GM23338 (cell line): ENCODE measurements at regions not wholly inside any gene's neighbourhood (a gene's known extent, or its start where the extent isn't known, plus 50 kb on each side); places are given as distances from the start of the nearest gene placed in this dataset.

Source experiments
- ATAC-seq: fragments of 200-7000 bp; cut with Tn5 transposase; 3 replicates; pipeline ENCODE4 v1.9.1; 2020
- DNase-seq: peaks from one replicate; pipeline ENCODE4 v3.0.0-alpha.2; 2015; ENCODE audit warnings: low spot score
- H2AFZ ChIP-seq: fragments of 200-600 bp; sonication (generic); 2 replicates; pipeline ENCODE4 v1.8.0; 2016; ENCODE audit warnings: antibody characterized with exemption, mild to moderate bottlenecking, moderate library complexity
- H3F3A ChIP-seq: fragments of 200-600 bp; sonication (generic); replicated peaks from 2 replicates; pipeline ENCODE4 v1.8.0; 2017; ENCODE audit warnings: antibody characterized with exemption, mixed run types, low read depth
- H3K27ac ChIP-seq: fragments of 200-600 bp; sonication (generic); 2 replicates; pipeline ENCODE4 v1.6.1; 2016; ENCODE audit warnings: low read depth
- H3K27me3 ChIP-seq: fragments of 200-600 bp; sonication (generic); 2 replicates; pipeline ENCODE4 v1.8.0; 2016; ENCODE audit warnings: mild to moderate bottlenecking, mixed run types, moderate library complexity; ENCODE audit not compliant: insufficient read depth
- H3K36me3 ChIP-seq: fragments of 200-600 bp; sonication (generic); 2 replicates; pipeline ENCODE4 v1.8.0; 2016; ENCODE audit warnings: mild to moderate bottlenecking; ENCODE audit not compliant: insufficient read depth
- H3K4me1 ChIP-seq: fragments of 200-600 bp; sonication (generic); 2 replicates; pipeline ENCODE4 v1.8.0; 2016; ENCODE audit warnings: mild to moderate bottlenecking, moderate library complexity; ENCODE audit not compliant: insufficient read depth
- H3K4me2 ChIP-seq: fragments of 200-600 bp; sonication (generic); 2 replicates; pipeline ENCODE4 v1.7.1; 2017; ENCODE audit warnings: mixed run types
- H3K4me3 ChIP-seq: fragments of 200-600 bp; sonication (generic); 2 replicates; pipeline ENCODE4 v1.6.1; 2016; ENCODE audit warnings: mixed run types
- H3K79me2 ChIP-seq: fragments of 200-600 bp; sonication (generic); replicated peaks from 2 replicates; pipeline ENCODE4 v1.8.0; 2017; ENCODE audit warnings: mild to moderate bottlenecking; ENCODE audit not compliant: insufficient read depth
- H3K9me2 ChIP-seq: fragments of 200-600 bp; sonication (generic); 2 replicates; pipeline ENCODE4 v1.8.0; 2017; ENCODE audit not compliant: insufficient read depth
- H4K20me1 ChIP-seq: fragments of 200-600 bp; sonication (generic); replicated peaks from 2 replicates; pipeline ENCODE4 v1.8.0; 2017; ENCODE audit warnings: mild to moderate bottlenecking; ENCODE audit not compliant: insufficient read depth
- H3K27ac Mint-ChIP-seq: 2 replicates; pipeline ENCODE4 v1.8.0; 2020; ENCODE audit warnings: inconsistent platforms, mild to moderate bottlenecking, moderate library complexity, mixed read lengths
- H3K27me3 Mint-ChIP-seq: 3 replicates; pipeline ENCODE4 v1.8.0; 2022; ENCODE audit warnings: low read depth, mild to moderate bottlenecking, moderate library complexity, mixed read lengths, inconsistent platforms; ENCODE audit not compliant: insufficient read depth, poor library complexity
- H3K36me3 Mint-ChIP-seq: 3 replicates; pipeline ENCODE4 v1.8.0; 2021; ENCODE audit warnings: low read depth, mild to moderate bottlenecking, inconsistent platforms, moderate library complexity, mixed read lengths
- H3K4me1 Mint-ChIP-seq: 3 replicates; pipeline ENCODE4 v1.8.0; 2020; ENCODE audit warnings: mild to moderate bottlenecking, inconsistent platforms, mixed read lengths
- H3K4me3 Mint-ChIP-seq: 3 replicates; pipeline ENCODE4 v1.8.0; 2021; ENCODE audit warnings: moderate library complexity, mild to moderate bottlenecking, inconsistent platforms, mixed read lengths
- H3K9me3 Mint-ChIP-seq: 3 replicates; pipeline ENCODE4 v1.8.0; 2020; ENCODE audit warnings: moderate library complexity, mild to moderate bottlenecking, inconsistent platforms, mixed read lengths
- CREB1 ChIP-seq: fragments of 250-450 bp; sonication (Bioruptor Pico); IDR thresholded peaks from 2 replicates; pipeline ENCODE4 v1.5.0; 2020; ENCODE audit warnings: low read depth, mild to moderate bottlenecking, moderate library complexity
- CTCF ChIP-seq, 2 experiments: fragments of 200-600 bp in 1 of 2; sonication (generic) in 1 of 2; conservative IDR thresholded peaks; 2 replicates each; pipeline versions ENCODE4 v1.5.1 to v1.6.1; 2016 to 2017; ENCODE audit warnings: antibody characterized with exemption in 2 of 2, low read depth in 2 of 2, mild to moderate bottlenecking in 2 of 2, moderate library complexity in 1 of 2
- ETS1 ChIP-seq: IDR thresholded peaks from 2 replicates; pipeline ENCODE4 v1.6.1; 2016; ENCODE audit warnings: antibody characterized with exemption
- EZH2 ChIP-seq: fragments of 200-600 bp; sonication (generic); IDR thresholded peaks from one replicate; pipeline ENCODE4 v1.8.0; 2017; ENCODE audit warnings: antibody characterized with exemption, mild to moderate bottlenecking, low read depth; ENCODE audit not compliant: unreplicated experiment
- EZH2phosphoT487 ChIP-seq: fragments of 200-600 bp; sonication (generic); IDR thresholded peaks from one replicate; pipeline ENCODE4 v1.8.1; 2018; ENCODE audit warnings: antibody characterized with exemption; ENCODE audit not compliant: unreplicated experiment
- JUNB ChIP-seq: IDR thresholded peaks from one replicate; pipeline ENCODE4 v1.6.1; 2016; ENCODE audit warnings: antibody characterized with exemption; ENCODE audit not compliant: unreplicated experiment
- POLR2AphosphoS5 ChIP-seq: IDR thresholded peaks from 2 replicates; pipeline ENCODE4 v1.6.1; 2016; ENCODE audit warnings: antibody characterized with exemption, low read depth
- REST ChIP-seq: IDR thresholded peaks from one replicate; pipeline ENCODE4 v1.6.1; 2018; ENCODE audit warnings: antibody characterized with exemption; ENCODE audit not compliant: unreplicated experiment
- STAT1 ChIP-seq: IDR thresholded peaks from one replicate; pipeline ENCODE4 v1.6.1; 2016; ENCODE audit warnings: antibody characterized with exemption; ENCODE audit not compliant: unreplicated experiment
- ZNF114 ChIP-seq: fragments of 250-450 bp; sonication (Bioruptor Pico); IDR thresholded peaks from 2 replicates; pipeline ENCODE4 v1.5.0; 2020; ENCODE audit warnings: mild to moderate bottlenecking, moderate library complexity
- ZNF331 ChIP-seq: fragments of 250-450 bp; sonication (Bioruptor Pico); IDR thresholded peaks from 2 replicates; pipeline ENCODE4 v1.5.0; 2020; ENCODE audit warnings: low read depth, mild to moderate bottlenecking, moderate library complexity
- ZNF462 ChIP-seq: fragments of 250-450 bp; sonication (Bioruptor Pico); IDR thresholded peaks from 2 replicates; pipeline ENCODE4 v1.5.0; 2020; ENCODE audit warnings: mild to moderate bottlenecking, moderate library complexity

GRCh38 chr1:81490614-81491013, 310.1 kb upstream of the ADGRL2 start:
- H3K4me1 Mint-ChIP-seq, result peaks cover 22% of the 10 kb centered on the region
- H3K27me3 Mint-ChIP-seq, result no peaks in the 10 kb centered on the region
- H3K36me3 Mint-ChIP-seq, result peaks cover 10% of the 10 kb centered on the region; the same call in 2 of the 3 replicates
- peaks cover 20% of the 10 kb centered on the region for H3K9me3 Mint-ChIP-seq
- no peak overlapping the region for H3K4me3 Mint-ChIP-seq
- Histone ChIP-seq H3K27me3 (no peaks in the 10 kb centered on the region), H3F3A (no peaks in the 10 kb centered on the region), H4K20me1 (no peaks in the 10 kb centered on the region), H2AFZ (no peak overlapping the region), H3K4me1 (peaks cover 13% of the 10 kb centered on the region; the same call in 1 of the 2 replicates), H3K4me2 (no peak overlapping the region), H3K27ac (no peak overlapping the region), H3K79me2 (no peaks in the 10 kb centered on the region), H3K9me2 (no peaks in the 10 kb centered on the region), H3K4me3 (no peak overlapping the region), H3K36me3 (no peaks in the 10 kb centered on the region)
- no peak overlapping the region for H3K27ac Mint-ChIP-seq
- no peak for TF ChIP-seq CREB1 (CRISPR knock-in tag)
- no peak for TF ChIP-seq POLR2AphosphoS5
- TF ChIP-seq EZH2phosphoT487, result no peak
- no peak for TF ChIP-seq ZNF114
- no peak for TF ChIP-seq ETS1
- TF ChIP-seq STAT1, result no peak
- TF ChIP-seq EZH2, result no peak
- TF ChIP-seq ZNF462, result no peak
- no peak for TF ChIP-seq ZNF331 (CRISPR knock-in tag)
- TF ChIP-seq REST, result no peak
- TF ChIP-seq CTCF (conservative IDR thresholded peaks at IDR 0.05; ENCODE audit: low read depth in 2 of 2), result no peak
- TF ChIP-seq JUNB, result no peak
- ATAC-seq, result no peak
- no peak for DNase-seq
